Activated CD8-positive, alpha-beta T cell treated with anti-CD3 and anti-CD28 coated beads for 36 hours (primary cell): ENCODE measurements at regions not wholly inside any gene's neighbourhood (a gene's known extent, or its start where the extent isn't known, plus 50 kb on each side); places are given as distances from the start of the nearest gene placed in this dataset.

Experiments used
- ATAC-seq: fragments of 200-7000 bp; cut with Tn5 transposase; one replicate; pipeline ENCODE4 v1.10.0; 2021; ENCODE audit warnings: mild to moderate bottlenecking, moderate library complexity
- CTCF ChIA-PET: fragments of 350-600 bp; sonication (Branson Sonifier 250); formaldehyde crosslinking; loops from one replicate; lab custom pipeline; 2021; ENCODE audit warnings: antibody characterized with exemption; lab: Charles Lee
- POLR2A ChIA-PET: fragments of 350-600 bp; sonication (Branson Sonifier 250); formaldehyde crosslinking; loops from one replicate; lab custom pipeline; 2021; ENCODE audit warnings: antibody characterized with exemption; lab: Charles Lee
- DNase-seq: peaks from one replicate; pipeline ENCODE4 v3.0.0-alpha.2; 2020
- H3K27ac Mint-ChIP-seq: one replicate; pipeline ENCODE4 v1.8.0; 2021; ENCODE audit warnings: mild to moderate bottlenecking, mixed read lengths
- H3K27me3 Mint-ChIP-seq: one replicate; pipeline ENCODE4 v1.8.0; 2021; ENCODE audit warnings: mixed read lengths
- H3K36me3 Mint-ChIP-seq: one replicate; pipeline ENCODE4 v1.8.0; 2021; ENCODE audit warnings: low read depth, mixed read lengths
- H3K4me1 Mint-ChIP-seq: one replicate; pipeline ENCODE4 v1.8.0; 2021; ENCODE audit warnings: low read depth, mixed read lengths
- H3K4me3 Mint-ChIP-seq: one replicate; pipeline ENCODE4 v1.8.0; 2021; ENCODE audit warnings: mild to moderate bottlenecking, moderate library complexity, mixed read lengths
- H3K9me3 Mint-ChIP-seq: one replicate; pipeline ENCODE4 v1.8.0; 2021; ENCODE audit warnings: mixed read lengths
- intact Hi-C: fragments of 100-400 bp; cut with micrococcal nuclease; formaldehyde crosslinking; loops from one replicate; pipeline ENCODE4 v1.10.0; 2022
- TF ChIP-seq, protein P1 (sequence below): fragments of 200-600 bp; IDR thresholded peaks from one replicate; pipeline ENCODE4 v1.8.0; 2022; ENCODE audit warnings: antibody characterized with exemption, mild to moderate bottlenecking

DNA sequence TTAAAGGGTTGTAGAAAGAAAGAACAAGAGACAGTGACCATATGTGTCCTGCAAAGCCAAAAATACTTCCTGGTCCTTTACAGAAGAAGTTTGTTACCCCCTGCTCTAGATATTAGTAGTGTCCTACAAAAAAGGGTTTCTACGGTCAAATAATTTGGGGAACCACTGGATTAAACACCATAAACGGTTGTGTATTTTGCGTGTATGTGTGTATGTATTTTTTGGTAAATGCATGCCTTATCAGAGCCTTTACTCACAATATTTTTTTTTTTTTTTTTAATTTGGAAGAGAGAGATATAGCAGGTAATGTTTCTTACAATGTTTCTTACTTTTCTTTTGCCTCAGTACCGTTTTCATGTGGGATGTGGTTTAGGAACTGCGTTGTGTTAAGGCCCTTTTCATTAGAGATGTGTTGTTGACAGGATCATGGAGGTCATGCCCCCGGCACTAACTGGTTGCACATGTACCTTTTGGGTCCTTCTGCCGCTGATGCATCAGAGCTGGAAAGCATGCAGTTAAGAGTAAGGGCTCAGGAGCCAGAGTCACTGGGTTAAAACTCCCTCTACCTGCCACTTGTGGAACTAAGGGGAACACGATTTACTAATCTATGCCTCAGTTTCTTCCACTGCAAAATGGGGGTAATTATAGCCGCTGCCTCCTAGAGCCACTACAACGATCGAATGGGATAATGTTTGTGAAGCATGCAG, 234.6 kb upstream of the KAZN start:
- H3K9me3 Mint-ChIP-seq: no peaks in the 10 kb centered on the region
- ATAC-seq: no peak
- POLR2A ChIA-PET: no interaction called here
- H3K4me3 Mint-ChIP-seq: no peak overlapping the region
- H3K27ac Mint-ChIP-seq: no peak overlapping the region
- intact Hi-C loops: no loop called here
- no peak for DNase-seq
- TF ChIP-seq, protein P1, sequence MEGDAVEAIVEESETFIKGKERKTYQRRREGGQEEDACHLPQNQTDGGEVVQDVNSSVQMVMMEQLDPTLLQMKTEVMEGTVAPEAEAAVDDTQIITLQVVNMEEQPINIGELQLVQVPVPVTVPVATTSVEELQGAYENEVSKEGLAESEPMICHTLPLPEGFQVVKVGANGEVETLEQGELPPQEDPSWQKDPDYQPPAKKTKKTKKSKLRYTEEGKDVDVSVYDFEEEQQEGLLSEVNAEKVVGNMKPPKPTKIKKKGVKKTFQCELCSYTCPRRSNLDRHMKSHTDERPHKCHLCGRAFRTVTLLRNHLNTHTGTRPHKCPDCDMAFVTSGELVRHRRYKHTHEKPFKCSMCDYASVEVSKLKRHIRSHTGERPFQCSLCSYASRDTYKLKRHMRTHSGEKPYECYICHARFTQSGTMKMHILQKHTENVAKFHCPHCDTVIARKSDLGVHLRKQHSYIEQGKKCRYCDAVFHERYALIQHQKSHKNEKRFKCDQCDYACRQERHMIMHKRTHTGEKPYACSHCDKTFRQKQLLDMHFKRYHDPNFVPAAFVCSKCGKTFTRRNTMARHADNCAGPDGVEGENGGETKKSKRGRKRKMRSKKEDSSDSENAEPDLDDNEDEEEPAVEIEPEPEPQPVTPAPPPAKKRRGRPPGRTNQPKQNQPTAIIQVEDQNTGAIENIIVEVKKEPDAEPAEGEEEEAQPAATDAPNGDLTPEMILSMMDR: no peak
- CTCF ChIA-PET: interaction anchor here (0.7 kb wide), 1 partner anchor 174 kb away, joined by 3 read pairs; no protein-coding TSS in a partner anchor
- no peaks in the 10 kb centered on the region for H3K4me1 Mint-ChIP-seq
- H3K27me3 Mint-ChIP-seq: peaks cover 6% of the 10 kb centered on the region
- no peaks in the 10 kb centered on the region for H3K36me3 Mint-ChIP-seq

DNA sequence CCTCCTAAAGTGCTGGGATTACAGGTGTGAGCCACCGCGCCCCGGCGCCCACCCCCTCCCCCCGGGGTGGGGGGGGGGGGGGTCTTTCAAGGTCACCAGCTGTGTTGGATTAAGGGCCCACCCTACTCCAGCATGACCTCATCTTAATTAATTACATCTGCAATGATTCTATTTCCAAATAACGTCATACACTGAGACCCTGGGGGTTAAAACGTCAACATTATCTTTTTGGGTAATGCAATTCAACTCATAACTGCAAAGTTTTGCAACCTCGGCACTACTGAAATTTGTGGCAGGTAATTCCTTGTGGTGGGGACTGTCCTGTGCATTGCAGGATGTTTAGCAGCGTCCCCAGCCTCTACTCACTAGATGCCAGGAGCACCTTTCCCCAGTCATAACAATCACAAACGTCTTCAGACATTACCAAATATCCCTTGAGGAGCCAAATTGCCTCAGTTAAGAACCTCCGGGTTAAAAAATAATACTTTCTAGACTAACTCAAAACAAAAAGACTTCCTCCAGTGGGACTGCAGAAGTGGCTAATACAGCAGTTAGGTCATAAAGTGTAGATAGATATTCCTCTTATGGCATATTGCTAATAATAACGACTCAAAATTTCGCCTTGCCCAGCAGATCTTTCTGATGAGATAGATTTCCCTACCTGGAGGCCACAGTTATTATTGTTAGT, 233.0 kb upstream of the KAZN start:
- no peak for DNase-seq
- CTCF ChIA-PET: no interaction called here
- Mint-ChIP-seq H3K36me3 (no peaks in the 10 kb centered on the region), H3K27me3 (peaks cover 6% of the 10 kb centered on the region), H3K27ac (no peak overlapping the region), H3K4me3 (no peak overlapping the region), H3K9me3 (no peaks in the 10 kb centered on the region), H3K4me1 (no peaks in the 10 kb centered on the region)
- intact Hi-C loops: no loop called here
- POLR2A ChIA-PET: no interaction called here
- TF ChIP-seq, protein P1: no peak
- no peak for ATAC-seq

DNA sequence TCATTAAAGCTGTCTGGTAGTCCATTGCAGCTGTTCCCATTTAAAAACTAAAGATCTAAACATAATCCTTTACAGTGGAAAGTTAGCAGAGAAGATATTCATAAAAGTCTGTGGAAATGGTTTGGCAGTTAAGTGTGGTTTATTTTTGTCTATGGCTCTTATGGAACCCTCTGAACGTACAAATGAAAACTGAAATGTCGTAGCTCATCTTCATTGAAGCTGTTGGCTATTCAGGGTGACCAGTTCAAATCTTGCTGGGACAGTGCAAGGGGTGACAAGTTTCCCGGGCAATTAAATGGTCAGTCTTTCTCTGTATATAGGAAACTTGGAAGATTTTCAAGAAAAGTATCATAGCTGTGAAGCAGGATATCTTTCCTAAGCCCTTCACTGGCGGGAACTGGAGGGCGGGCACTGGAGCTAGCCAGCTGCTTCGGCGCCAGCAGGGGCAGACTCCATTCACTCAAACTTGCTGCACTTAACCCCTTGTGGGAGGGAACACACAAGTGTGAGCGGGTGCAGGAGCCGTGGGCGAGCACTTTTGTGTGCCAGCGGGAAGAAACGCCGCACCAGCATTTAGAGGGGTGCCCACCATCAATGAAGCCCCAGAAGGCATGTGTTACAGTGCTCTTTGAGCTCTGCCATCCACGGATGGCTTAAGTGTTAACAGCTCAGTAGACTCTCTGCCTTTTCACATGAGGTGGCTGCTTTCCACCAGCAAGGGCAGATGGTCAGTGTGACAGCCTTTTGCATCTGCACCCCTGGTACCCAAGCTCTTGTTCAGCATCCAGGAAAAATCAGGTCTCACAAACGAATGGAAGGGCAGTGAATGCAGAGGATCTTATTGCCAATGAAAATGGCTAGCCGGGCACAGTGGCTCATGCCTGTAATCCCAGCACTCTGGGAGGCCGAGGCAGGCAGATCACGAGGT, 232.1 kb upstream of the KAZN start:
- Mint-ChIP-seq H3K27ac (no peak overlapping the region), H3K36me3 (no peaks in the 10 kb centered on the region), H3K4me1 (no peaks in the 10 kb centered on the region), H3K27me3 (peaks cover 6% of the 10 kb centered on the region), H3K4me3 (no peak overlapping the region), H3K9me3 (no peaks in the 10 kb centered on the region)
- no peak for ATAC-seq
- TF ChIP-seq, protein P1: no peak
- intact Hi-C loops: no loop called here
- ChIA-PET POLR2A (no interaction called here), CTCF (no interaction called here)
- DNase-seq: no peak

DNA sequence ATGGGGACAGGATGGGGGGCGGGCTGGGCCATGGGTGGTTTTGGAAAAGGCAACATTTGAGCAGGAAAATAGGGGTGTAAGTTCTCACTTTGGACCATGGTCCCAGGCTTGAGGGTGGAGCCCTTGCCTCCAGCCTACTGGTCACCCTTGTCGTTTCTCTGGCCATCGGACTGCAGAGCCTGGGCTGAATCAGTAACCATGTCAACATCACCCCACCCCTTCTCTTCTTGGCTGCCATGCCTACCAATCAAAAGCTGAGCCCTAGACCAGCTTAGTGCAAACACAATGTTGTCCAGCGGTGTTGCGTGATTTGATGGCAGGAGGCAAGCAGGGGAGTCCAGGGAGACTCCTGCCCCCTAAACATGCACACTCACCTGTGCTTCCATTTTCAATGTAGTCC, 231.0 kb upstream of the KAZN start:
- TF ChIP-seq, protein P1: no peak
- CTCF ChIA-PET: no interaction called here
- H3K27me3 Mint-ChIP-seq: peaks cover 4% of the 10 kb centered on the region
- H3K4me3 Mint-ChIP-seq: no peak overlapping the region
- no peaks in the 10 kb centered on the region for H3K4me1 Mint-ChIP-seq
- DNase-seq (no peak), ATAC-seq (no peak)
- POLR2A ChIA-PET: no interaction called here
- H3K27ac Mint-ChIP-seq: no peak overlapping the region
- no peaks in the 10 kb centered on the region for H3K9me3 Mint-ChIP-seq
- no peaks in the 10 kb centered on the region for H3K36me3 Mint-ChIP-seq
- intact Hi-C loops: no loop called here
